PC-9 (cell line): ENCODE measurements at regions not wholly inside any gene's neighbourhood (a gene's known extent, or its start where the extent isn't known, plus 50 kb on each side); places are given as distances from the start of the nearest gene placed in this dataset.

Experiments
- BruUV-seq: library from RNA; stranded (reverse); fragments of 400-500 nt; replicated peaks from 2 replicates; lab custom pipeline; 2021; lab: Mats Ljungman, UMichigan
- CTCF ChIA-PET: fragments of 300-600 bp; sonication (Branson Sonifier 250); formaldehyde crosslinking; loops from one replicate; lab custom pipeline; 2022; ENCODE audit warnings: antibody characterized with exemption; lab: Charles Lee
- POLR2A ChIA-PET: fragments of 300-600 bp; sonication (Branson Sonifier 250); formaldehyde crosslinking; loops from one replicate; lab custom pipeline; 2022; ENCODE audit warnings: antibody characterized with exemption; ENCODE audit not compliant: unreplicated experiment; lab: Charles Lee
- DNase-seq, 2 experiments: peaks; one replicate each; pipeline versions ENCODE4 v3.0.0 to v3.0.0-alpha.2; 2015 to 2022; ENCODE audit warnings: mixed read lengths in 1 of 2
- H2AFZ ChIP-seq: fragments of 200-600 bp; sonication (generic); 2 replicates; pipeline ENCODE4 v1.8.1; 2017; ENCODE audit warnings: antibody characterized with exemption
- H3F3A ChIP-seq: fragments of 200-600 bp; sonication (generic); 2 replicates; pipeline ENCODE4 v1.8.1; 2017; ENCODE audit warnings: antibody characterized with exemption, mild to moderate bottlenecking, low read depth; ENCODE audit not compliant: insufficient read depth
- H3K27ac ChIP-seq: fragments of 200-600 bp; sonication (generic); 2 replicates; pipeline ENCODE4 v1.6.1; 2016; ENCODE audit warnings: mixed run types
- H3K27me3 ChIP-seq: fragments of 200-600 bp; sonication (generic); 2 replicates; pipeline ENCODE4 v1.6.1; 2016; ENCODE audit warnings: low read depth, mixed run types; ENCODE audit not compliant: insufficient read depth
- H3K36me3 ChIP-seq: fragments of 200-600 bp; sonication (generic); 2 replicates; pipeline ENCODE4 v1.6.1; 2016; ENCODE audit warnings: low read depth, mixed run types
- H3K4me1 ChIP-seq: fragments of 200-600 bp; sonication (generic); replicated peaks from 2 replicates; pipeline ENCODE4 v1.6.1; 2016; ENCODE audit warnings: mixed run types; ENCODE audit not compliant: insufficient read depth
- H3K4me2 ChIP-seq: fragments of 200-600 bp; sonication (generic); 2 replicates; pipeline ENCODE4 v1.6.1; 2017; ENCODE audit warnings: mixed run types
- H3K4me3 ChIP-seq: fragments of 200-600 bp; sonication (generic); 2 replicates; pipeline ENCODE4 v1.6.1; 2016; ENCODE audit warnings: mixed run types
- H3K79me2 ChIP-seq: fragments of 200-600 bp; sonication (generic); 2 replicates; pipeline ENCODE4 v1.6.1; 2017; ENCODE audit warnings: low read depth, mixed run types
- H3K9me2 ChIP-seq: fragments of 200-600 bp; sonication (generic); 2 replicates; pipeline ENCODE4 v1.8.1; 2017; ENCODE audit warnings: mild to moderate bottlenecking; ENCODE audit not compliant: insufficient read depth
- H3K9me3 ChIP-seq: fragments of 200-600 bp; sonication (generic); 2 replicates; pipeline ENCODE4 v1.8.1; 2016; ENCODE audit warnings: low read depth; ENCODE audit not compliant: insufficient read depth
- H4K20me1 ChIP-seq: fragments of 200-600 bp; sonication (generic); 2 replicates; pipeline ENCODE4 v1.8.1; 2017; ENCODE audit not compliant: insufficient read depth
- CTCF ChIP-seq: fragments of 200-600 bp; sonication (generic); conservative IDR thresholded peaks from 2 replicates; pipeline ENCODE4 v1.6.1; 2017; ENCODE audit warnings: mixed run types, antibody characterized with exemption, mild to moderate bottlenecking, moderate library complexity
- EZH2 ChIP-seq: fragments of 200-600 bp; sonication (generic); IDR thresholded peaks from 2 replicates; pipeline ENCODE4 v1.8.0; 2017; ENCODE audit warnings: antibody characterized with exemption, low read depth
- intact Hi-C: fragments of 100-400 bp; cut with micrococcal nuclease; formaldehyde crosslinking; loops from one replicate; pipeline ENCODE4 v1.10.0; 2022; ENCODE audit not compliant: unreplicated experiment

- no peak for DNase-seq
- Histone ChIP-seq H3K4me2 (no peak overlapping the region), H3K4me3 (no peak overlapping the region), H3F3A (no peaks in the 10 kb centered on the region), H3K36me3 (no peaks in the 10 kb centered on the region), H3K27me3 (no peaks in the 10 kb centered on the region), H3K79me2 (no peaks in the 10 kb centered on the region), H4K20me1 (no peaks in the 10 kb centered on the region), H2AFZ (no peak overlapping the region), H3K9me2 (no peaks in the 10 kb centered on the region), H3K27ac (no peak overlapping the region), H3K9me3 (no peaks in the 10 kb centered on the region; the same call in 1 of the 2 replicates), H3K4me1 (no peaks in the 10 kb centered on the region)
- intact Hi-C loops = no loop called here
- POLR2A ChIA-PET = no interaction called here
- BruUV-seq = no TSS peak
- CTCF ChIA-PET = no interaction called here
- TF ChIP-seq CTCF = no peak
- TF ChIP-seq EZH2 = no peak
Observed at GRCh38 chr4:164524789-164525188, 229.1 kb upstream of the SMIM31 start.

GRCh38 chr4:164526933-164527583 is 226.9 kb upstream of the SMIM31 start:
- Histone ChIP-seq H3K9me3 (no peaks in the 10 kb centered on the region; the same call in 1 of the 2 replicates), H3K4me1 (no peaks in the 10 kb centered on the region), H3K27me3 (no peaks in the 10 kb centered on the region), H3F3A (no peaks in the 10 kb centered on the region), H2AFZ (no peak overlapping the region), H3K79me2 (no peaks in the 10 kb centered on the region), H3K36me3 (no peaks in the 10 kb centered on the region), H3K4me3 (no peak overlapping the region), H3K4me2 (no peak overlapping the region), H3K9me2 (no peaks in the 10 kb centered on the region), H3K27ac (no peak overlapping the region), H4K20me1 (no peaks in the 10 kb centered on the region)
- intact Hi-C loops = no loop called here
- no TSS peak for BruUV-seq
- CTCF ChIA-PET = no interaction called here
- no peak for DNase-seq
- POLR2A ChIA-PET = interaction anchor here (0.7 kb wide), 1 partner anchor 24 kb away, joined by 3 read pairs; no protein-coding TSS in a partner anchor
- TF ChIP-seq CTCF = no peak

- Histone ChIP-seq H3K4me1 (no peaks in the 10 kb centered on the region), H3K4me3 (no peak overlapping the region), H3K27me3 (no peaks in the 10 kb centered on the region), H2AFZ (no peak overlapping the region), H3K9me2 (no peaks in the 10 kb centered on the region), H3K9me3 (no peaks in the 10 kb centered on the region; the same call in 1 of the 2 replicates), H3F3A (no peaks in the 10 kb centered on the region), H3K36me3 (no peaks in the 10 kb centered on the region), H3K27ac (no peak overlapping the region), H3K4me2 (no peak overlapping the region), H3K79me2 (no peaks in the 10 kb centered on the region), H4K20me1 (no peaks in the 10 kb centered on the region)
- TF ChIP-seq EZH2 (no peak), CTCF (no peak)
- no peak for DNase-seq
- intact Hi-C loops = no loop called here
- no TSS peak for BruUV-seq
- ChIA-PET CTCF (no interaction called here), POLR2A (no interaction called here)
Observed at GRCh38 chr4:164529058-164529457, 224.9 kb upstream of the SMIM31 start.
